GM19455 (cell line): ENCODE measurements at regions not wholly inside any gene's neighbourhood (a gene's known extent, or its start where the extent isn't known, plus 50 kb on each side); places are given as distances from the start of the nearest gene placed in this dataset.

Experiments
- ATAC-seq: cut with Tn5 transposase; IDR thresholded peaks from one replicate; pipeline ENCODE4 v1.9.1; 2021; ENCODE audit not compliant: unreplicated experiment

- no peak for ATAC-seq
Observed at GRCh38 chr3:103337179-103337845, 902.5 kb downstream of the ZPLD1 start.

DNA sequence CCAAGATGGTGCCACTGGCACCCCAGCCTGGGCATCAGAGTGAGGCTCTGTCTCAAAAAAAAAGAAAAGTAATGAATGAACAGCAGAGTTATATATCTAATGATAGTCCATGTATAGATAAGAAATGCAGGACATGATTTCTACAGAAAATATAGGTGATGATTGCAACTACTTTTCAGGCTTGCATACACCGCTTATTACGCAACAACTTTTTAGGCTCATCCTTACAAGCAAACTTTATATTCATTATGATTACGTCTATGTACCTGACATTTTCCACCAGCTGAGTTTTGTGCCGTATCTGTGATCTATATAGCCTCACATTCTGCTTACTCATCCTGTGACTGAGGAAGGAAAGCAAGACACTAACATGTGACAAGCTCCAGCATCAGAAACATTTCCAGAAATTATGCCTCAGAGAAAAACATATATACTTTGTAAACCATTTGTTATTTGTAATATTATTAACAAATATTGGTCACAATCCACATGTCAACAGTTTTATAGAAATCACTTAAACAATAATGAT, 906.3 kb downstream of the ZPLD1 start:
- no peak for ATAC-seq

GRCh38 chr3:103342205-103342731, 907.5 kb downstream of the ZPLD1 start:
- ATAC-seq, result no peak

DNA sequence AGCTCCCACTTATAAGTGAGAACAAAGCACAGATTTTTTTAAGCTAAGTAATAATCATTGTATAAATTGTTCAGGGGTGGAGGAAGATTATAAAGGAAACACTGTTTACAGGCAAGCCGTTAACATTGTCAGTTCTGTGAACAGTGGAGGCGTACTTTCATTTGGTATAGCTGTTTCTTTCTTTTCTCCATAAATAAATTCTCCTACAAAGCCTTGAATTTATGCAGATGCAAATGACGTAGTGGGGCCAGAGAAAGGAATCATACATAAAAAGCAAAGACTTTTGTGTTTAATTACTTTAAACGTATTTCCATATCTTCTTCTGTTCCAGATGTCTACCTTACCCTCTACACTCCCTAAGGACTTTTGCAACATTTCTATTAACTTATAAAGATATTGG, 914.9 kb downstream of the ZPLD1 start:
- ATAC-seq, result no peak

GRCh38 chr3:103365467-103365866, 930.7 kb downstream of the ZPLD1 start:
- ATAC-seq, result no peak

GRCh38 chr3:103367481-103367880, 932.7 kb downstream of the ZPLD1 start:
- no peak for ATAC-seq

DNA sequence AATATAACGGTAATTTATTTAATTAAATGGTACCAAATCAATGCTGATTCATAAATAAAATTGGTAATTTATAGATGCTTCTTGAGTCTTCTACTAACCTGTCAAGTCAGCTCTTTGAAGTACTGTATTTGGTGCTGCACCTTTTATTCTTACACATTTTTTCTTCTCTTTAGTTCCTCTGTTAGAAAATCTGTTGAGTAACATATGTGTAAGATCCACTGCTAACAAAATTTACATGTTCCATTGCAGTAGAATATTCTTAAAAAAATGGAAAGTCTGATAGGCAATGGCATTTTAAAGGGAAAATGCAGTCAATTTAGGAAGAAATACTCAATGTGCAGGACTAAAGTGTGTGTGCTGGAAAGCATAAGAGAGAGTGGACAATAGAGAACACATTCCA, 936.6 kb downstream of the ZPLD1 start:
- ATAC-seq, result no peak

DNA sequence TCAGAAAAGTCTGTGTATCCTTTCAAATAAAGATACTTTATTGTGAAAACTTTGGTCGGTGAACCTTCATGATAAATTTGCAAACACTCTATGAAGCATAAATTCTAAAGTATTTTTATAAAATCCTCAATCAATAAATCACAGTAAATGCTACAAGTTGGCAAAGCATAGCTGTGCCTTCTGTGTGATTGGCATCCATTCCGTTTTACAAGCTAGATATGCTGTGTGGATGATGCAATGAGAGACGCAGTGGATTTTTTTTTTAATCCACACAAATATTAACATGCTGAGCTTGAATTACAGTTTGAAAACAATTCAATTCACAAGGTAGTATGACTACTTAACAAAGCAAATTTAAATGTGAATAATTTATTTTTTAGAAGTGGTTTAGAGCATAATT, 937.2 kb downstream of the ZPLD1 start:
- ATAC-seq, result no peak

GRCh38 chr3:103380391-103380790, 945.6 kb downstream of the ZPLD1 start:
- no peak for ATAC-seq

DNA sequence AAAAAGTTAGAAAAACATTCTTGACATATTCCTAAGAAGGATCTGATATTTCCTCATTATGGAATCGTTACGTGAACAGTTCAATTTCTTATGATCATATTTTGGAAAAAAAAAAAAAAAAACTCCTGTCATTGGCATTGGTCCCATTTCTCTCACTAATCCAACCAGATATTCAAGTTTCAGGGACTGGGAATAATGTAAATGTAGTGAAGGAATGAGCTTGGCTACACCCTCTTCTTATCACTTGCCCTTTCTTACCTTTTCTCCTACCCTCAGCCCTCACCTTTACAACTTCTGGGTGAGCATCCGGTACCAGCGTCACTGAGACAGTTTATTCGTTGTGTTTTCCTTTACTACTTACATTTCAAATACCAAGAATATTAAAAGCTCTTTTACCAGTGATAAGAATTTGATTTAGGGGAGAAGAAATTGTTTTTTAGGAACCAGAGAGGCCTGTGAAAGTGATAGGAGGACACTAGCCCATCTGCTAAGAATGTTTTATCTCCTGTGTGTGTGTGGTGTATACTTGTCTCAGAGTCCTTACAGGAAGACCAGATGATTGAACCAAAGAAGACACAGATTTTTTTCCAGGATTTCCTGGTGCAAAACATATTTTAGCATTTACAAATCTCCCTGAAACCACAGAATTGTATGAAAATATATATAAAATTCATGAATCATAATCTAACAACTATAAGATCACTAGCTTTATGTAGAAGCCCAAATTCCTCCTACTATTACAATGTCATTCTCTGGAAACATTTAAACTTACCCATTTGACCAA, 946.7 kb downstream of the ZPLD1 start:
- ATAC-seq, result no peak

- ATAC-seq, result no peak
Observed at GRCh38 chr3:103385961-103386656, 951.3 kb downstream of the ZPLD1 start.

DNA sequence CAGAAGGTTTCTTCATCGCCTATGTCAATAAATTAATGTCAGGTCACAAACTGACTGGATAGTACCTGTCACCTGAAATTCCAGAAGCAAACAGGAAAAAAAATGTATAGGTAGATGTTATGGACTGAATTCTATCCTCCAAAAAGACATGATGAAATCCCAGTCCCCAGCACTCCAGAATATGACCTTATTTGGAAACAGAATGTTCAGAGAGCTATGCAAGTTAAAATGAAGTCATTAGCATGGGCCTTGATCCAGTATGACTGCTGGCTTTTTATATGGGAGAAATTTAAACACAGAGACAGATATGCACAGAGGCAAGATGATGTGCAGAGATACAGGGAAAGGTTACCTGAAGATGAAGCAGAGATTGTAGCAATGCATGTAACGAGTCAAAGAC, 953.4 kb downstream of the ZPLD1 start:
- no peak for ATAC-seq

DNA sequence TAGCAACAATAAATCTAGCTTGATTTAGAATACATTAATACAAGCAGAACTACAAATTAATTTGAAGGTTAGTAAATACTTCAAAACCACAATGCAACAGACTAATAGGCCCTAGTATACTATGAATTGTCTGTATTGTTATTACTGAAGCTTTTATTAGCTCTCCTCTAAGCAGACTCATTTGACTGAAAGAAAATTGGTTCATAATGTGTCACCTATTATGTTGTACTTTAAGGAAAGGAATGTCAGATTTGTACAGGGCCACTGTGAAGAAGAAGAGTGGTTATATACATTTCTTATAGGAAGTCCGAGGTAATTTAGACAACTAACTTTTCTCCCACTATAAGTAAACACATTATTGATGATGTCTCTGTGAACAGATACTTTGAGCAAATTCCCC, 954.5 kb downstream of the ZPLD1 start:
- ATAC-seq, result no peak

- ATAC-seq, result no peak
Observed at GRCh38 chr3:103393395-103394186, 958.8 kb downstream of the ZPLD1 start.

DNA sequence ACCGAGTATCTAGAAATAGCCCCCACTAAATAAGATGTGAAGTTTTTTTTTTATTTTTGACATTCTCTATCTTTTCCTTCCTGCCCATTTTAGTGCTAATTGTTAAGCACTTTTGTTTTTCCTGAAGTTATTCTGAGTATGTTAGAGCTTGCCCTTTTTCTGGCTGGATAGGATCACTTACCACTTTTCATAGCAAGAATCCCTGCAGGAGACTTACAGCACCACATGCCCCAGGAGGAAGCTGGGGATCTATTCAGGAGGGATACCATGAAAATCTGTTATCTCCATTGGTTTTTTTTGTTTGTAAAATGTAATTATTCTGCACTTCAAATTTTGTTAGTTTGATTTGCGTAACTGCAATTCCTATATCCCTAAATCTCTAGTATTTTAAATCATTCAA, 968.4 kb downstream of the ZPLD1 start:
- no peak for ATAC-seq

GRCh38 chr3:103406320-103406850, 971.6 kb downstream of the ZPLD1 start:
- no peak for ATAC-seq

- no peak for ATAC-seq
Observed at GRCh38 chr3:103410231-103410630, 975.4 kb downstream of the ZPLD1 start.

DNA sequence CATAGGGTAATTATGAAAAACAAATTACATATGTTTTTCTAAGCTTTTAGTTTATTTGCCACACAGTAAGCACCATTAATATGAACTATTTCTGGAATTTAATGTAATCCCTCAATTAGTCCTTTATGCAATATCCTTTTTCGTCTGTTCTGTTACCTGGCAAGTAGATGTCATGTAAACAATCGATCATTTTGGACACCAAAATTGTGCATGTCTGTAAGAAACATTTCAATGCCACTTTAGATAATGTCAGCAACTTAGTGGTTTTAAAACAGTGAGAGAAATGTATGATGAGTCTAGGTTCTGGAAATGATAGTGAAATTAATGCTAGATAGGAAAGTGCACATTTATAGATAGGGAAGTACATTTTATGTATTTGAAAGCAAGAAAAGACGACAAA, 986.6 kb downstream of the ZPLD1 start:
- no peak for ATAC-seq

DNA sequence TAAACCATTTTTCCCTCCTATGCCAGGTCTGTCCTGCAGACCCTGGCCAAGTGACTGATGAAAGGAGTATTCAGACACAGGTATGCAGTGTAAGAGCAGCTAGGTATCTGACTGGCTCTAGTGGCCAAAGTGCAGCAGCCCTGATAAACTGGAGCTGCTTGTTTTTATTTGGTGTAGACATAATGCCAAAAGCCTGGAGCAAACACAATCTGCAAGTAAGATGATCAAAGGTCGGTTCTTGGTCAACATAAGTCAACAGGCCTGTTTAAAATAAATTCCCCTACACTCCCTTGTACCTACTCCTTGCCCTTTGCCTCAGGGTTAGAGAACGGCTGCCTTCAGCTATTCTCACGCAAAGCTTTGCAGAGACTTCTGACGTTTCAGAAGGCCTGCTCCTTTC, 1003.1 kb downstream of the ZPLD1 start:
- ATAC-seq, result no peak

DNA sequence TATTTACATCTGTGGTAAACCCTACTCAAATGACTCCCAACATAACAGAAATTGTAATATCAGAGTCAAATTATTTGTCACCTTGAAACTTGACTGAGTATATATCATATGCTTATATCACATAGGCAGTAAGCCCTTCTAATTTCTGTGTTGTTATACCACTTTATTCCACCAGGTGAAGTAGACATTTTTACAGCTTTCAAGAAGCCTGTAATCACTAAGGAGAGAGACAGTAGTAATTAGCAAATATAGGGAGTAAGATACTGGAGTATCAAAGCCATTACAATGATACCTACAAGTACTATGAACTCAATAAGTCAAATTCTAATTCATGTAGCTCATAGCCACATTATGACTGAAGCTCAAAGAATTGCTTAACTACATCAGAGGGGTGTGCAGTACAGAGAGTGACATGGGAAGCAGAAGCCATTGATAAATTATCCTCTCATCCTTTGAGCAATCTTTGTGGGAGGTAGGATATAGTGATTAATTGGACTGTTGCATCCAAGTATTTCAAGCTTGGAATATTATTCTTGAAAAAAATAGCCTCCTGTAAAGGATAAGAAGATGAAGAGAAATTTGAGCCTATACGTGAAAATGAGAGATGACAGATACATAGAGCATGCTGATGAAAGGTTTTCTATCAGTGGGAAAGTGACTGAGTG, 1005.9 kb downstream of the ZPLD1 start:
- peak; percentile 80 for ATAC-seq
